ENCODE measurements at regions not wholly inside any gene's neighbourhood (a gene's known extent, or its start where the extent isn't known, plus 50 kb on each side); places are given as distances from the start of the nearest gene placed in this dataset.

DNA sequence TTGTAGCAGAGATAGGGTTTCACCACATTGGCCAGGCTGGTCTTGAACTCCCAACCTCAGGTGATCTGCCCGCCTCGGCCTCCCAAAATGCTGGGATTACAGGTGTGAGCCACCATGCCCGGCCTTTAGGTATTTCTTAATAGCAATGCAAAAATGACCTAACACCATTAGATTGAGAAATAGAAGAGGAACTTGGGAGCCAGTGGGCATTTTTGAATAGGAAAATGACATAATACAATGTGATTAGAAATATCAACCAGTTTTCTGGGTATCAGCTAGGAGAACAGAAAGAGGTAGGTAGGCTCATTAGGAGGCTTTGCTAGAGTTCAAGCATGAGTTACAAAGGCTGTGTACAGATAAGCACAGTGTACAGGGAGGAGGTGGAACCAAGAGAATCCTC is 101.8 kb upstream of the TBC1D5 start:
- 71% methylated on average over 3 of the region's 3 CpGs for WGBS (ENCODE audit: low lambda C conversion rate)

More for the DNA sequence above, 101.8 kb upstream of the TBC1D5 start:
- Histone ChIP-seq H3F3A (replicated peaks; ENCODE audit: insufficient read depth) (no peaks in the 10 kb centered on the region), H3K9me3 (no peaks in the 10 kb centered on the region), H3K36me3 (replicated peaks in 1 of 2; ENCODE audit: control insufficient read depth in 1 of 2, insufficient read depth in 2 of 2, low read length in 1 of 2) (no peaks in the 10 kb centered on the region), H3K4me3 (ENCODE audit: low read depth in 2 of 2, low read length in 1 of 2) (no peak overlapping the region), H3K9ac (no peak overlapping the region), H3K4me1 (ENCODE audit: control insufficient read depth in 1 of 2, insufficient read depth in 2 of 2, low read depth in 1 of 2, low read length in 1 of 2) (no peaks in the 10 kb centered on the region; a peak in 1 of 4 replicates), H3K79me2 (ENCODE audit: insufficient read depth) (no peaks in the 10 kb centered on the region), H3K27ac (ENCODE audit: low read depth in 2 of 2, low read length in 1 of 2) (no peak overlapping the region), H4K20me1 (ENCODE audit: insufficient read depth) (no peaks in the 10 kb centered on the region), H3K4me2 (no peak overlapping the region), H3K9me2 (no peaks in the 10 kb centered on the region), H3K27me3 (ENCODE audit: insufficient read depth) (no peaks in the 10 kb centered on the region), H2AFZ (ENCODE audit: low read depth) (no peak overlapping the region)
- no peak for TF ChIP-seq CHD2 (IDR thresholded peaks at IDR 0.05; ENCODE audit: low read length, partially characterized antibody)
- TF ChIP-seq RFX5 (IDR thresholded peaks at IDR 0.05; ENCODE audit: low read length) = no peak
- no peak for TF ChIP-seq YY1 (IDR thresholded peaks at IDR 0.05; ENCODE audit: low read depth)
- no peak for TF ChIP-seq NRF1 (IDR thresholded peaks at IDR 0.05; ENCODE audit: low read depth, low read length)
- TF ChIP-seq JUND (IDR thresholded peaks at IDR 0.05) = no peak
- TF ChIP-seq, protein P1, sequence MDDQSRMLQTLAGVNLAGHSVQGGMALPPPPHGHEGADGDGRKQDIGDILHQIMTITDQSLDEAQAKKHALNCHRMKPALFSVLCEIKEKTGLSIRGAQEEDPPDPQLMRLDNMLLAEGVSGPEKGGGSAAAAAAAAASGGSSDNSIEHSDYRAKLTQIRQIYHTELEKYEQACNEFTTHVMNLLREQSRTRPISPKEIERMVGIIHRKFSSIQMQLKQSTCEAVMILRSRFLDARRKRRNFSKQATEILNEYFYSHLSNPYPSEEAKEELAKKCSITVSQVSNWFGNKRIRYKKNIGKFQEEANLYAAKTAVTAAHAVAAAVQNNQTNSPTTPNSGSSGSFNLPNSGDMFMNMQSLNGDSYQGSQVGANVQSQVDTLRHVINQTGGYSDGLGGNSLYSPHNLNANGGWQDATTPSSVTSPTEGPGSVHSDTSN (IDR thresholded peaks at IDR 0.05) = no peak
- no peak for TF ChIP-seq ELF1 (IDR thresholded peaks at IDR 0.05)
- TF ChIP-seq MEF2A (IDR thresholded peaks at IDR 0.05; ENCODE audit: borderline replicate concordance, low read depth) = no peak
- TF ChIP-seq, protein P2, sequence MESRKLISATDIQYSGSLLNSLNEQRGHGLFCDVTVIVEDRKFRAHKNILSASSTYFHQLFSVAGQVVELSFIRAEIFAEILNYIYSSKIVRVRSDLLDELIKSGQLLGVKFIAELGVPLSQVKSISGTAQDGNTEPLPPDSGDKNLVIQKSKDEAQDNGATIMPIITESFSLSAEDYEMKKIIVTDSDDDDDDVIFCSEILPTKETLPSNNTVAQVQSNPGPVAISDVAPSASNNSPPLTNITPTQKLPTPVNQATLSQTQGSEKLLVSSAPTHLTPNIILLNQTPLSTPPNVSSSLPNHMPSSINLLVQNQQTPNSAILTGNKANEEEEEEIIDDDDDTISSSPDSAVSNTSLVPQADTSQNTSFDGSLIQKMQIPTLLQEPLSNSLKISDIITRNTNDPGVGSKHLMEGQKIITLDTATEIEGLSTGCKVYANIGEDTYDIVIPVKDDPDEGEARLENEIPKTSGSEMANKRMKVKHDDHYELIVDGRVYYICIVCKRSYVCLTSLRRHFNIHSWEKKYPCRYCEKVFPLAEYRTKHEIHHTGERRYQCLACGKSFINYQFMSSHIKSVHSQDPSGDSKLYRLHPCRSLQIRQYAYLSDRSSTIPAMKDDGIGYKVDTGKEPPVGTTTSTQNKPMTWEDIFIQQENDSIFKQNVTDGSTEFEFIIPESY (IDR thresholded peaks at IDR 0.05; ENCODE audit: borderline replicate concordance, low read depth) = no peak
- no peak for TF ChIP-seq GABPA (IDR thresholded peaks at IDR 0.05; ENCODE audit: low read depth)
- TF ChIP-seq RCOR1 (IDR thresholded peaks at IDR 0.05; ENCODE audit: low read length) = no peak
- TF ChIP-seq, protein P3, sequence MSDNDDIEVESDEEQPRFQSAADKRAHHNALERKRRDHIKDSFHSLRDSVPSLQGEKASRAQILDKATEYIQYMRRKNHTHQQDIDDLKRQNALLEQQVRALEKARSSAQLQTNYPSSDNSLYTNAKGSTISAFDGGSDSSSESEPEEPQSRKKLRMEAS (IDR thresholded peaks at IDR 0.05; ENCODE audit: low read depth) = no peak
- TF ChIP-seq MXI1 (IDR thresholded peaks at IDR 0.05; ENCODE audit: low read depth, low read length) = no peak
- TF ChIP-seq TEAD4 (IDR thresholded peaks at IDR 0.05; ENCODE audit: borderline replicate concordance, insufficient read depth) = no peak
- no peak for TF ChIP-seq RXRA (IDR thresholded peaks at IDR 0.05; ENCODE audit: borderline replicate concordance, low read depth)
- TF ChIP-seq, protein P4, sequence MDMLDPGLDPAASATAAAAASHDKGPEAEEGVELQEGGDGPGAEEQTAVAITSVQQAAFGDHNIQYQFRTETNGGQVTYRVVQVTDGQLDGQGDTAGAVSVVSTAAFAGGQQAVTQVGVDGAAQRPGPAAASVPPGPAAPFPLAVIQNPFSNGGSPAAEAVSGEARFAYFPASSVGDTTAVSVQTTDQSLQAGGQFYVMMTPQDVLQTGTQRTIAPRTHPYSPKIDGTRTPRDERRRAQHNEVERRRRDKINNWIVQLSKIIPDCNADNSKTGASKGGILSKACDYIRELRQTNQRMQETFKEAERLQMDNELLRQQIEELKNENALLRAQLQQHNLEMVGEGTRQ (IDR thresholded peaks at IDR 0.05; ENCODE audit: borderline replicate concordance, low read depth, low read length) = no peak
- no peak for TF ChIP-seq FOXJ3 (CRISPR knock-in tag; IDR thresholded peaks at IDR 0.05)
- no peak for TF ChIP-seq GATA2 (CRISPR knock-in tag; IDR thresholded peaks at IDR 0.05)
- POLR2A ChIA-PET = no interaction called here
- CTCF ChIA-PET = interaction anchor here (1.3 to 1.8 kb wide), 2 partner anchors 199 to 414 kb away, joined by 3 to 6 read pairs; no protein-coding TSS in a partner anchor
- no peak for DNase-seq

Measured in SK-N-SH (cell line).